GM10248 (cell line): ENCODE measurements at regions not wholly inside any gene's neighbourhood (a gene's known extent, or its start where the extent isn't known, plus 50 kb on each side); places are given as distances from the start of the nearest gene placed in this dataset.
"Not testable (repeated sequence)": the region's sequence is repeated elsewhere in the genome, so short reads cannot be mapped to it uniquely, and the experiment has no call there.

Experiments used
- CTCF ChIA-PET: fragments of 300-600 bp; sonication (Branson Sonifier 250); formaldehyde crosslinking; extraction: SDS; loops from one replicate; lab custom pipeline; 2021; ENCODE audit warnings: antibody characterized with exemption; lab: Yijun Ruan, JAX
- POLR2A ChIA-PET: fragments of 350-650 bp; sonication (Branson Sonifier 250); formaldehyde crosslinking; extraction: SDS; loops from one replicate; lab custom pipeline; 2020; ENCODE audit warnings: antibody characterized with exemption; lab: Yijun Ruan, JAX
- DNase-seq: peaks from one replicate; pipeline ENCODE4 v3.0.0; 2012; ENCODE audit errors: extremely low spot score
- TF ChIP-seq, protein P1 (sequence below): IDR thresholded peaks from 2 replicates; pipeline ENCODE4 v1.5.1; 2012; ENCODE audit warnings: mild to moderate bottlenecking, low read depth; ENCODE audit errors: extremely low read depth, missing control alignments, control extremely low read depth

DNA sequence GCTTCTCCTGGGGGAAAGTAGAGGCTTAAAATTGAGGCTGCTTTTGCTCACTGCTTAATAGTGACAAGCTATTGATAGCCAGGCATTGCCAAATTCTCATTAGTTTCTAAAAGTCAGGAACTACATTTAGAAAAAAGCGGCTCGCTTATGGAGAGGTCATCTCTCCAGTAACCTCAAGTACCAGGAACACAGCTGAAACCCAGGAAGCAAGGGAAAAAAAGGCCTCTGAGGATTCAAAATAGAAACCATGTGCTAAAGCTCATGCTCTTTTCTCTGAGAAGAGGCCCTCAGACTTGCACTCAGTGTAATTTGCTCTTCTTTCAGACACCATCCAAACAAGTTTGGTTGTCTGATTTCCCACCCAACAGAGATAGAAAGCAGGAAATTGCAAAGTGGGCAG lies 261.4 kb upstream of the USP25 start:
- no peak for DNase-seq
- ChIA-PET CTCF (interaction anchor here (1.3 to 2.4 kb wide), 2 partner anchors 14 to 19 kb away, joined by 3 to 7 read pairs; no protein-coding TSS in a partner anchor), POLR2A (no interaction called here)
- TF ChIP-seq, protein P1, sequence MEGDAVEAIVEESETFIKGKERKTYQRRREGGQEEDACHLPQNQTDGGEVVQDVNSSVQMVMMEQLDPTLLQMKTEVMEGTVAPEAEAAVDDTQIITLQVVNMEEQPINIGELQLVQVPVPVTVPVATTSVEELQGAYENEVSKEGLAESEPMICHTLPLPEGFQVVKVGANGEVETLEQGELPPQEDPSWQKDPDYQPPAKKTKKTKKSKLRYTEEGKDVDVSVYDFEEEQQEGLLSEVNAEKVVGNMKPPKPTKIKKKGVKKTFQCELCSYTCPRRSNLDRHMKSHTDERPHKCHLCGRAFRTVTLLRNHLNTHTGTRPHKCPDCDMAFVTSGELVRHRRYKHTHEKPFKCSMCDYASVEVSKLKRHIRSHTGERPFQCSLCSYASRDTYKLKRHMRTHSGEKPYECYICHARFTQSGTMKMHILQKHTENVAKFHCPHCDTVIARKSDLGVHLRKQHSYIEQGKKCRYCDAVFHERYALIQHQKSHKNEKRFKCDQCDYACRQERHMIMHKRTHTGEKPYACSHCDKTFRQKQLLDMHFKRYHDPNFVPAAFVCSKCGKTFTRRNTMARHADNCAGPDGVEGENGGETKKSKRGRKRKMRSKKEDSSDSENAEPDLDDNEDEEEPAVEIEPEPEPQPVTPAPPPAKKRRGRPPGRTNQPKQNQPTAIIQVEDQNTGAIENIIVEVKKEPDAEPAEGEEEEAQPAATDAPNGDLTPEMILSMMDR, result no peak

DNA sequence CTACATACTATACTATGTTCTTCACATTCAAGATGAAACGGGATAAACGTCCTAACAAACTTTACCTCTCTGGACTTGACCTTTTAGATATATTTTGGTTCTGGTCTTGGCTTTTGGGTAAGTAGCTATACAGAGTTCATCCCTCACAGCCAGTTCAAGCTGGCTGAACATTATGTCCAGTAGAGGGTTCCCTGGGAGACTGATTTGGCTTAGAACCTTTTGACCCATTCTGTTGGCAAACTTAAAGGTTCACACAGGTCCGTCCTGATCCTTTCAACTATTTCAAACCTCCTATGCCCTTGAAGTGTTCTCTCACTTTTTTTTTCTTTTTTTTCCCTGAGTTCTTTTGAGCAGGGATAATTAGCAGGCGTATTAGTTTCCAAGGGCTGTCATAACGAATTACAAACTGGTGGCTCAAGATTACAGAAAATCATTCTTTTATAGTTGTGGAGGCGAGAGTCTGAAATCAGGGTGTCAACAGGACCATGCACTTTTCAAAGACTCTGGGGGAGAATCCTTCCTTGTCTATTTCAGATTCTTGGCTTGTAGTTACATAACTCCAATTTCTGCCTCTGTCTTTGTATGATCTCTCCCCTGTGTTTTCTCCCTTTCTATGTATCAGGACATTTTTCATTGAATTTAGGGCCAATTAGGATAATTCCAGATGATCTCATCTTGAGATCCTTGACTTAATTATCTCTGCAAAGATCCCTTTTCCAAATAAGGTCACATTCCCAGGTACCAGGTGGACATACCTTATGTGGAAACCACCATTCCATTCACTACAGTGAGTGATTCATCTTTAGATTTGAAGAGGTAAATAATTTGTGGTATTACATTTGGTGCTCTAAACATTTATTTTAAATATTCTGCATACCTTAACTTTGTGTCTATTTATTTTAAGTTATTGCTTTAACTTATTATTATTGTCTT lies 257.4 kb upstream of the USP25 start:
- ChIA-PET CTCF (interaction anchor here (1.0 kb wide), 1 partner anchor 10 kb away, joined by 4 read pairs; no protein-coding TSS in a partner anchor), POLR2A (no interaction called here)
- TF ChIP-seq, protein P1, result no peak
- DNase-seq, result no peak

DNA sequence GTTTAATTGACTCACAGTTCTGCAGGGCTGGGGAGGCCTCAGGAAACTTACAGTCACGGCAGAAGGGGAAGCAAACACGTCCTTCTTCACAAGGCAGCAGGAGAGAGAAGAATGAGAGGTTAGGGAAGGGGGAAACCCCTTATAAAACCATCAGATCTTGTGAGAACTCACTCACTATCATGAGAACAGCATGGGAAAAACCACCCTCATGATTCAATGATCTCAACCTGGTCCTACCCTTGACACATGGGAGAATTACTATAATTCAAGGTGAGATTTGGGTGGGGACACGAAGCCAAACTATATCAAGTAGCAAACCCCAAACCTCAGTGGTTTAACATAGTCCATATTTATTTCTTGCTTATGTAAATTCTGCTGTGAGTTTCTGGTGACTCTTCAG lies 252.0 kb upstream of the USP25 start:
- DNase-seq, POLR2A ChIA-PET: not testable (repeated sequence)

DNA sequence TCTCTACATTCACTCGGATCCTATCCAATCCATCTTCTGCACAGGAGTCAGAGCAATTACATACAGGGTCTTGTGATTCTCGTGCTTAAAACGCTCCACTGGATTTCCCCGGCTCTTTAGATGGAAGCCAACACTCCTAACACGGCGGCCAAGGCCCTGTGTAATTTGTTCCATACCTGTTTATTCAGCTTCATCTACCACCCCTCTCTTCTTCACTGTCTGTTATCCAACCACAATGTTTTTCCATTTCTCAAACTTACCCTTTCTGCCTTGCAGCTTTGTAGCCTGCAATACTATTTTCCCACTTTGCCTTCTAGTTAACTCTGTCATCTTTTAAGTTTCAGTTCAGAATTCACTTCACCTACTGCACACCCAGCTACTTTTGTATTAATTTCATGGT lies 249.6 kb upstream of the USP25 start:
- POLR2A ChIA-PET, result no interaction called here
- TF ChIP-seq, protein P1, result no peak
- no peak for DNase-seq
- CTCF ChIA-PET, result interaction anchor here (0.8 kb wide), 1 partner anchor 616 kb away, joined by 3 read pairs; no protein-coding TSS in a partner anchor

More for the DNA sequence above, 252.0 kb upstream of the USP25 start:
- CTCF ChIA-PET, result interaction anchor here (0.9 to 1.7 kb wide), 3 partner anchors 12 to 27 kb away, joined by 3 to 5 read pairs (median 3); no protein-coding TSS in a partner anchor

DNA sequence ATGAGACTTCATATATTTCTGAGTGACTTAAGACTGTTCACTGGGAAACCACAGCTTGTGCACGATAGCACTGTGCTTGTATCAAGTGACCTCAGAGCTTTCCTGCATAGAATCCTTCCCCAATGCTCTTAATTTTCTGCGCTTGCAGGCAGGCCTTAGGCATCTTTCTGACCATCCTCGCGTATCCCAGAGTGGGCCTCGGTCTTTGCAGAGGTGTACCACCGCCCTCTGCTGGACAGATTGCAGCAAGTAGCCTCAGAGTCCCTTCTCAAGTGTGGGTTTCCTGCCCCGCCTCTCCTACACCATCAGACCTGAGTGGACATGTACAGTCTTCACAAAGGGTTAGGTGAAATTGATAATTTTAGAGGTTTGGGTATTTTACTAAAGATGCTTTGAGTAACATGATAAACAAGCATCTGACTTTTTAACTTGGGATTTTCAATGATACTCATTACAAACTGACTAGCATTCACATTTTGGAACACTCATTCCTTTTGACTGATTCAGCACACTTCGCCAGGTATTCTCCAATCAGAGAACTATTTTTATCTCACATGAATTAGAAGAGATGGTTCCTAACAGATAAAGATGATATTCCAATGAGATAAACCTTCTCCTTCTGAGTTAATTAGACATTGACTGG lies 246.5 kb upstream of the USP25 start:
- peak; percentile 58 for DNase-seq
- CTCF ChIA-PET, result interaction anchor here (0.5 to 2.0 kb wide), 40 partner anchors 9 to 1225 kb away, joined by 3 to 13 read pairs (median 4); partner anchors contain the start of gene NRIP1
- POLR2A ChIA-PET, result no interaction called here
- TF ChIP-seq, protein P1, result peak; percentile 87

DNA sequence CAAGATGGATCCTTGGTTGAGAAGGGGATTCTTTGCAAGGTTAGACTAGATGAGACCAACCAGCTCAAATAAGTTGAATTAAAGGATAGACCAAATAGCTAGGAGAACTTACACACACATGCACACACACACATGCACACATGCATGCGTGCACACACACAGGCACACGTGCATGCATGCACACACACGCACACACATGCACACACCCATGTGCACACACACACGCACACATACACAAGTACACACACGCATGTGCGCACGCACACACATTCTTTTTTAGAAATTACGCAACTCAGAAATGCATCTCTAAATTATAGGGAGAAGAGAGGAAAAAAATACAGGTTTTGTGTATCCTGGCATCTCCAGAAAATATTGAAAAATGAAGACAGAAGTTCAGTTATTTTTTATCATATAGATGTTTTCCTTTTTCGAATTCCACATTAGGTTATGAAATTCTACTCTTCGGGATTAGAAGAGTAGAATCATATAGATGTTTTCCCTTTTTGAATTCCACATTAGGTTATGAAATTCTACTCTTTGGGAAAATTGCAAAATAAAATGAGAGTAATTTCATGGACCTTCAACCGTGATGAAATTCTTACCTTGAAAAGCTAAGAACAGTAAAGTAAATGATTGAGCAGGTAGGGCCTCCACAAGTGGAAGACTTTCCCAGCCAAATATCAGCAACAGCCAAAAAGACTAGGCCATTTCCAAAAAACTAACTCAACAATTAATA lies 243.2 kb upstream of the USP25 start:
- CTCF ChIA-PET, result interaction anchor here (0.9 to 3.1 kb wide), 3 partner anchors 9 to 622 kb away, joined by 3 to 17 read pairs (median 3); no protein-coding TSS in a partner anchor
- DNase-seq, result no peak
- TF ChIP-seq, protein P1, result no peak
- POLR2A ChIA-PET, result no interaction called here
